C4-2B (cell line): ENCODE measurements at regions not wholly inside any gene's neighbourhood (a gene's known extent, or its start where the extent isn't known, plus 50 kb on each side); places are given as distances from the start of the nearest gene placed in this dataset.

Source experiments
- CTCF ChIP-seq: fragments of 450-650 bp; conservative IDR thresholded peaks from 2 replicates; pipeline ENCODE4 v1.5.1; 2017; ENCODE audit warnings: mild to moderate bottlenecking
- ZFX ChIP-seq: fragments of 450-650 bp; IDR thresholded peaks from 2 replicates; pipeline ENCODE4 v1.6.1; 2017

GRCh38 chr22:27633296-27633871, 168.2 kb downstream of the MN1 start:
- no peak for TF ChIP-seq ZFX
- TF ChIP-seq CTCF, result no peak
